Testis (tissue), 2 donors: ENCODE measurements at regions not wholly inside any gene's neighbourhood (a gene's known extent, or its start where the extent isn't known, plus 50 kb on each side); places are given as distances from the start of the nearest gene placed in this dataset.

Experiments used
- POLR2A ChIP-seq: fragments of 450-650 bp; IDR thresholded peaks from one replicate; pipeline ENCODE4 v1.6.1; 2017; ENCODE audit warnings: antibody characterized with exemption, mild to moderate bottlenecking, moderate library complexity
- TF ChIP-seq, protein P1 (sequence below), 3 experiments: fragments of 450-650 bp in 2 of 3; fragments of 200-600 bp in 1 of 3; sonication (generic) in 1 of 3; IDR thresholded peaks; one replicate each; pipeline ENCODE4 v1.5.1; 2016 to 2019; ENCODE audit warnings: antibody characterized with exemption in 3 of 3, mild to moderate bottlenecking in 2 of 3, moderate library complexity in 1 of 3

DNA sequence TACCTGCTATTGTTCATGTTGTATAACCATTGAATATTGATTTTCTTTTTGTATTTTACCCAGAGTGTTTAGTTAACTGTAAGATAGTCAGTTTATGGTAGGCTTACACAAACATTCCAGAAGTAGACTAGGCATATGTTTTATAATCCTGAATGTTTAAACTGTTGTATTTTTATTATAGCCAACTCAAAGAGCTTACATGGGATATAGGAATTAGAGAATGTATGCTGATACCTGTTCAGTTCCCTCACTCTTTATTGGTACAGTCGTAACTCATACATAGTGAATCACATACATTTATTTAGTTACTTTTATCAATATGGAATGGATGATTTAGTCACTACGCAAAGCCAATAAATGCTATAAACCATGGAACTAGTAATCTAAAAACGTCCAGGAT lies 657.9 kb downstream of the SLITRK5 start:
- TF ChIP-seq, protein P1, sequence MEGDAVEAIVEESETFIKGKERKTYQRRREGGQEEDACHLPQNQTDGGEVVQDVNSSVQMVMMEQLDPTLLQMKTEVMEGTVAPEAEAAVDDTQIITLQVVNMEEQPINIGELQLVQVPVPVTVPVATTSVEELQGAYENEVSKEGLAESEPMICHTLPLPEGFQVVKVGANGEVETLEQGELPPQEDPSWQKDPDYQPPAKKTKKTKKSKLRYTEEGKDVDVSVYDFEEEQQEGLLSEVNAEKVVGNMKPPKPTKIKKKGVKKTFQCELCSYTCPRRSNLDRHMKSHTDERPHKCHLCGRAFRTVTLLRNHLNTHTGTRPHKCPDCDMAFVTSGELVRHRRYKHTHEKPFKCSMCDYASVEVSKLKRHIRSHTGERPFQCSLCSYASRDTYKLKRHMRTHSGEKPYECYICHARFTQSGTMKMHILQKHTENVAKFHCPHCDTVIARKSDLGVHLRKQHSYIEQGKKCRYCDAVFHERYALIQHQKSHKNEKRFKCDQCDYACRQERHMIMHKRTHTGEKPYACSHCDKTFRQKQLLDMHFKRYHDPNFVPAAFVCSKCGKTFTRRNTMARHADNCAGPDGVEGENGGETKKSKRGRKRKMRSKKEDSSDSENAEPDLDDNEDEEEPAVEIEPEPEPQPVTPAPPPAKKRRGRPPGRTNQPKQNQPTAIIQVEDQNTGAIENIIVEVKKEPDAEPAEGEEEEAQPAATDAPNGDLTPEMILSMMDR (IDR thresholded peaks at IDR 0.05), result no peak
- TF ChIP-seq POLR2A, result no peak
